Esophagus squamous epithelium (tissue), 4 donors: ENCODE measurements at regions not wholly inside any gene's neighbourhood (a gene's known extent, or its start where the extent isn't known, plus 50 kb on each side); places are given as distances from the start of the nearest gene placed in this dataset.

Experiments
- POLR2A ChIP-seq, 4 donors: fragments of 450-650 bp; IDR thresholded peaks; one replicate each; pipeline ENCODE4 v1.6.1; 2017; ENCODE audit warnings: antibody characterized with exemption in 4 of 4, mild to moderate bottlenecking in 4 of 4, moderate library complexity in 3 of 4
- TF ChIP-seq, protein P1 (sequence below), 6 experiments: fragments of 450-650 bp in 4 of 6; fragments of 200-600 bp in 2 of 6; sonication (generic) in 2 of 6; IDR thresholded peaks; one replicate each; pipeline ENCODE4 v1.5.1; 2016 to 2019; ENCODE audit warnings: antibody characterized with exemption in 6 of 6, mild to moderate bottlenecking in 4 of 6, moderate library complexity in 4 of 6

GRCh38 chr7:118039963-118040489 lies 143.9 kb upstream of the LSM8 start:
- TF ChIP-seq, protein P1, sequence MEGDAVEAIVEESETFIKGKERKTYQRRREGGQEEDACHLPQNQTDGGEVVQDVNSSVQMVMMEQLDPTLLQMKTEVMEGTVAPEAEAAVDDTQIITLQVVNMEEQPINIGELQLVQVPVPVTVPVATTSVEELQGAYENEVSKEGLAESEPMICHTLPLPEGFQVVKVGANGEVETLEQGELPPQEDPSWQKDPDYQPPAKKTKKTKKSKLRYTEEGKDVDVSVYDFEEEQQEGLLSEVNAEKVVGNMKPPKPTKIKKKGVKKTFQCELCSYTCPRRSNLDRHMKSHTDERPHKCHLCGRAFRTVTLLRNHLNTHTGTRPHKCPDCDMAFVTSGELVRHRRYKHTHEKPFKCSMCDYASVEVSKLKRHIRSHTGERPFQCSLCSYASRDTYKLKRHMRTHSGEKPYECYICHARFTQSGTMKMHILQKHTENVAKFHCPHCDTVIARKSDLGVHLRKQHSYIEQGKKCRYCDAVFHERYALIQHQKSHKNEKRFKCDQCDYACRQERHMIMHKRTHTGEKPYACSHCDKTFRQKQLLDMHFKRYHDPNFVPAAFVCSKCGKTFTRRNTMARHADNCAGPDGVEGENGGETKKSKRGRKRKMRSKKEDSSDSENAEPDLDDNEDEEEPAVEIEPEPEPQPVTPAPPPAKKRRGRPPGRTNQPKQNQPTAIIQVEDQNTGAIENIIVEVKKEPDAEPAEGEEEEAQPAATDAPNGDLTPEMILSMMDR (IDR thresholded peaks at IDR 0.05): no peak
- no peak for TF ChIP-seq POLR2A (IDR thresholded peaks at IDR 0.05)
